ENCODE measurements at regions not wholly inside any gene's neighbourhood (a gene's known extent, or its start where the extent isn't known, plus 50 kb on each side); places are given as distances from the start of the nearest gene placed in this dataset.

GRCh38 chr15:93694033-93694432 lies 537.3 kb upstream of the MCTP2 start:
- no peak for DNase-seq (ENCODE audit: extremely low read depth, low read depth)
- no peak for TF ChIP-seq CTCF (IDR thresholded peaks at IDR 0.05; ENCODE audit: low read depth, low read length, missing control alignments)
- H3K4me3 ChIP-seq (replicated peaks; ENCODE audit: low read depth, low read length) = no peak overlapping the region

- no peak for DNase-seq (ENCODE audit: extremely low read depth, low read depth)
- TF ChIP-seq CTCF (IDR thresholded peaks at IDR 0.05; ENCODE audit: low read depth, low read length, missing control alignments) = no peak
- no peak overlapping the region for H3K4me3 ChIP-seq (replicated peaks; ENCODE audit: low read depth, low read length)
Measured at GRCh38 chr15:93683651-93684050, 547.7 kb upstream of the MCTP2 start.

- DNase-seq (ENCODE audit: extremely low read depth, low read depth) = no peak
- no peak for TF ChIP-seq CTCF (IDR thresholded peaks at IDR 0.05; ENCODE audit: low read depth, low read length, missing control alignments)
- H3K4me3 ChIP-seq (replicated peaks; ENCODE audit: low read depth, low read length) = no peak overlapping the region
Measured at GRCh38 chr15:93671387-93671943, 559.9 kb upstream of the MCTP2 start.

GRCh38 chr15:93670931-93671330 lies 560.4 kb upstream of the MCTP2 start:
- no peak overlapping the region for H3K4me3 ChIP-seq (replicated peaks; ENCODE audit: low read depth, low read length)
- TF ChIP-seq CTCF (IDR thresholded peaks at IDR 0.05; ENCODE audit: low read depth, low read length, missing control alignments) = no peak
- no peak for DNase-seq (ENCODE audit: extremely low read depth, low read depth)

GRCh38 chr15:93664213-93664956 lies 567.0 kb upstream of the MCTP2 start:
- no peak for TF ChIP-seq CTCF (IDR thresholded peaks at IDR 0.05; ENCODE audit: low read depth, low read length, missing control alignments)
- no peak overlapping the region for H3K4me3 ChIP-seq (replicated peaks; ENCODE audit: low read depth, low read length)
- DNase-seq (ENCODE audit: extremely low read depth, low read depth) = no peak

GRCh38 chr15:93662162-93662885 lies 569.0 kb upstream of the MCTP2 start:
- DNase-seq (ENCODE audit: extremely low read depth, low read depth) = no peak
- TF ChIP-seq CTCF (IDR thresholded peaks at IDR 0.05; ENCODE audit: low read depth, low read length, missing control alignments) = no peak
- H3K4me3 ChIP-seq (replicated peaks; ENCODE audit: low read depth, low read length) = no peak overlapping the region
